ENCODE measurements at regions not wholly inside any gene's neighbourhood (a gene's known extent, or its start where the extent isn't known, plus 50 kb on each side); places are given as distances from the start of the nearest gene placed in this dataset.

- Histone ChIP-seq H3K27ac (no peak overlapping the region), H3K36me3 (no peaks in the 10 kb centered on the region), H3K4me3 (no peak overlapping the region), H3K9me3 (no peaks in the 10 kb centered on the region), H3K27me3 (no peaks in the 10 kb centered on the region), H3K4me1 (no peaks in the 10 kb centered on the region)
- DNase-seq: no peak
- in situ Hi-C loops (cut with MboI; ENCODE audit: low sequenced_read_pairs in 4 of 4): loop anchor here in 2 of 4 donors (25.0 kb wide), 1 partner anchor 362 kb away; no protein-coding TSS in a partner anchor
- TF ChIP-seq POLR2A (IDR thresholded peaks at IDR 0.05) (no peak), CTCF (IDR thresholded peaks at IDR 0.05 in 4 of 5, conservative IDR thresholded peaks at IDR 0.05 in 1 of 5) (no peak)
- intact Hi-C loops (cut with DNase I; ENCODE audit: low total_unique reads): no loop called here
- ATAC-seq: no peak
Measured at GRCh38 chr12:9349888-9350885, 142.0 kb upstream of the PZP start.

- Histone ChIP-seq H3K4me1 (no peaks in the 10 kb centered on the region), H3K4me3 (no peak overlapping the region), H3K27ac (no peak overlapping the region), H3K36me3 (no peaks in the 10 kb centered on the region), H3K27me3 (no peaks in the 10 kb centered on the region), H3K9me3 (no peaks in the 10 kb centered on the region)
- ATAC-seq: no peak
- intact Hi-C loops (cut with DNase I; ENCODE audit: low total_unique reads) (no loop called here), in situ Hi-C loops (cut with MboI; ENCODE audit: low sequenced_read_pairs in 4 of 4) (loop anchor here in 2 of 4 donors (25.0 kb wide), 1 partner anchor 363 kb away; no protein-coding TSS in a partner anchor)
- DNase-seq: no peak
- no peak for TF ChIP-seq CTCF (IDR thresholded peaks at IDR 0.05 in 4 of 5, conservative IDR thresholded peaks at IDR 0.05 in 1 of 5)
- no peak for TF ChIP-seq POLR2A (IDR thresholded peaks at IDR 0.05)
Measured at GRCh38 chr12:9348906-9349518, 140.8 kb upstream of the PZP start.

GRCh38 chr12:9347328-9348127 is 139.3 kb upstream of the PZP start:
- Histone ChIP-seq H3K4me3 (no peak overlapping the region), H3K27me3 (no peaks in the 10 kb centered on the region), H3K4me1 (no peaks in the 10 kb centered on the region), H3K27ac (no peak overlapping the region), H3K36me3 (no peaks in the 10 kb centered on the region), H3K9me3 (no peaks in the 10 kb centered on the region)
- DNase-seq: no peak
- no peak for ATAC-seq
- TF ChIP-seq POLR2A (IDR thresholded peaks at IDR 0.05): no peak
- in situ Hi-C loops (cut with MboI; ENCODE audit: low sequenced_read_pairs in 4 of 4): loop anchor here in 2 of 4 donors (25.0 kb wide), 1 partner anchor 365 kb away; no protein-coding TSS in a partner anchor
- intact Hi-C loops (cut with DNase I; ENCODE audit: low total_unique reads): no loop called here

GRCh38 chr12:9346866-9347327 is 138.7 kb upstream of the PZP start:
- Histone ChIP-seq H3K4me1 (no peaks in the 10 kb centered on the region), H3K36me3 (no peaks in the 10 kb centered on the region), H3K27me3 (no peaks in the 10 kb centered on the region), H3K4me3 (no peak overlapping the region), H3K27ac (no peak overlapping the region), H3K9me3 (no peaks in the 10 kb centered on the region)
- TF ChIP-seq CTCF (IDR thresholded peaks at IDR 0.05 in 4 of 5, conservative IDR thresholded peaks at IDR 0.05 in 1 of 5): no peak
- no peak for TF ChIP-seq POLR2A (IDR thresholded peaks at IDR 0.05)
- no peak for DNase-seq
- in situ Hi-C loops (cut with MboI; ENCODE audit: low sequenced_read_pairs in 4 of 4) (loop anchor here in 2 of 4 donors (25.0 kb wide), 1 partner anchor 365 kb away; no protein-coding TSS in a partner anchor), intact Hi-C loops (cut with DNase I; ENCODE audit: low total_unique reads) (no loop called here)
- no peak for ATAC-seq

Measured in gastrocnemius medialis (tissue), 4 donors.